Mesothelial cell of epicardium (in vitro differentiated cells): ENCODE measurements at regions not wholly inside any gene's neighbourhood (a gene's known extent, or its start where the extent isn't known, plus 50 kb on each side); places are given as distances from the start of the nearest gene placed in this dataset.

ENCODE experiments used
- DNase-seq, 2 experiments: peaks; one replicate each; pipeline ENCODE4 v3.0.0; 2021; ENCODE audit warnings: low spot score in 2 of 2; ENCODE audit not compliant: unreplicated experiment in 2 of 2
- H3K27ac Mint-ChIP-seq: 2 replicates; pipeline ENCODE4 v1.8.0; 2021; ENCODE audit warnings: mixed read lengths
- H3K27me3 Mint-ChIP-seq: 2 replicates; pipeline ENCODE4 v1.8.0; 2021; ENCODE audit warnings: low read depth, mixed read lengths
- H3K36me3 Mint-ChIP-seq: 2 replicates; pipeline ENCODE4 v1.8.0; 2021; ENCODE audit warnings: mixed read lengths
- H3K4me1 Mint-ChIP-seq: 2 replicates; pipeline ENCODE4 v1.8.0; 2021; ENCODE audit warnings: mixed read lengths
- H3K4me3 Mint-ChIP-seq: 2 replicates; pipeline ENCODE4 v1.8.0; 2021; ENCODE audit warnings: mild to moderate bottlenecking, moderate library complexity, mixed read lengths
- H3K9me3 Mint-ChIP-seq: 2 replicates; pipeline ENCODE4 v1.8.0; 2021; ENCODE audit warnings: mixed read lengths
- TF ChIP-seq, protein P1 (sequence below): fragments of 200-600 bp; sonication (generic); IDR thresholded peaks from one replicate; pipeline ENCODE4 v1.5.0; 2021; ENCODE audit warnings: antibody characterized with exemption; ENCODE audit not compliant: unreplicated experiment

DNA sequence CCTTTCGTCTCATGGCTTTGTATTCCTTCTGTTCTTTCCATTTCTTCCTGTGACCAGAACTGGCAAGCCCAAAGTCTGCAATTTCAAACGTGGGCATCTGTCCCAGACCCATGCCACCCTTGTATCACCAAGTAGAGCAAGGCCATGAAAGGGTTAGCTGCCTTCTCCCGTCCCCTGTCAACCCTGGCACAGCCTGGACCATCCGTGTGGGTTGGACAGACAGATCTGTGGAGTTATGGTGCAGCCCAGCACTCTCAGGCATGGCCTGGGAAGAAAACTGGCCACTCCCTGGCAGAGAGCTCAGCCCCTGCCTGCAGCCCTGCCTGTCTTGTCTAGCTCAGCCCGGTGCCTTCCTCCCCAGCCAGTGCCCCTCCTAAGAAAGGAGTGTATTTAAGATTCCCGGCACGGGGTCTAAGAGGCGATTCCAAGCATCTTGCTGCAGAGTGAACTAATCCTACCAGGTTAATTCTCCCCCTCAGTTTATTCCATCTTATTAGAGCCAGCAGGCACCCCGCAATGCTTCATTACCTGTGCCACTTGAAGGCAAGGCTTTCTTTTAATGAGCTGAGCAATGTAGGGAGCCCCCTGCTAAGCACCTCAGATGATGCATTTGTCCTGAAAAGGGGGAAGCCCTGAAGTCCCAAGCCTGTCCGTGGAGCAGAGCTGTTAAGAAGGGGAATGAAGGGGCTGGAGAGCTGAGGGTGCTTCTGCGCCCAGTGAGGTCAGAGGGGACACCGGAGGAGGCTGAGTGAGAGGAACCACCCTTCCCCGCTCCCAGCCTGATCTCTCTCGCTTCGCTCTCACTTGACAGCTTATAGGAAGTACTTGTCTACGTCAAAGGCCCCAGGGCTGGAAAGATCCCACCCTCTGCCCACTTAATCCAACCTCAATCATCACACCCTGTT is 130.6 kb downstream of the SPATA19 start:
- no peak overlapping the region for H3K4me3 Mint-ChIP-seq
- H3K27ac Mint-ChIP-seq: no peak overlapping the region
- H3K36me3 Mint-ChIP-seq: no peaks in the 10 kb centered on the region
- H3K9me3 Mint-ChIP-seq: no peaks in the 10 kb centered on the region
- peaks cover 36% of the 10 kb centered on the region for H3K27me3 Mint-ChIP-seq
- no peaks in the 10 kb centered on the region for H3K4me1 Mint-ChIP-seq
- TF ChIP-seq, protein P1, sequence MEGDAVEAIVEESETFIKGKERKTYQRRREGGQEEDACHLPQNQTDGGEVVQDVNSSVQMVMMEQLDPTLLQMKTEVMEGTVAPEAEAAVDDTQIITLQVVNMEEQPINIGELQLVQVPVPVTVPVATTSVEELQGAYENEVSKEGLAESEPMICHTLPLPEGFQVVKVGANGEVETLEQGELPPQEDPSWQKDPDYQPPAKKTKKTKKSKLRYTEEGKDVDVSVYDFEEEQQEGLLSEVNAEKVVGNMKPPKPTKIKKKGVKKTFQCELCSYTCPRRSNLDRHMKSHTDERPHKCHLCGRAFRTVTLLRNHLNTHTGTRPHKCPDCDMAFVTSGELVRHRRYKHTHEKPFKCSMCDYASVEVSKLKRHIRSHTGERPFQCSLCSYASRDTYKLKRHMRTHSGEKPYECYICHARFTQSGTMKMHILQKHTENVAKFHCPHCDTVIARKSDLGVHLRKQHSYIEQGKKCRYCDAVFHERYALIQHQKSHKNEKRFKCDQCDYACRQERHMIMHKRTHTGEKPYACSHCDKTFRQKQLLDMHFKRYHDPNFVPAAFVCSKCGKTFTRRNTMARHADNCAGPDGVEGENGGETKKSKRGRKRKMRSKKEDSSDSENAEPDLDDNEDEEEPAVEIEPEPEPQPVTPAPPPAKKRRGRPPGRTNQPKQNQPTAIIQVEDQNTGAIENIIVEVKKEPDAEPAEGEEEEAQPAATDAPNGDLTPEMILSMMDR: no peak
- DNase-seq: no peak

DNA sequence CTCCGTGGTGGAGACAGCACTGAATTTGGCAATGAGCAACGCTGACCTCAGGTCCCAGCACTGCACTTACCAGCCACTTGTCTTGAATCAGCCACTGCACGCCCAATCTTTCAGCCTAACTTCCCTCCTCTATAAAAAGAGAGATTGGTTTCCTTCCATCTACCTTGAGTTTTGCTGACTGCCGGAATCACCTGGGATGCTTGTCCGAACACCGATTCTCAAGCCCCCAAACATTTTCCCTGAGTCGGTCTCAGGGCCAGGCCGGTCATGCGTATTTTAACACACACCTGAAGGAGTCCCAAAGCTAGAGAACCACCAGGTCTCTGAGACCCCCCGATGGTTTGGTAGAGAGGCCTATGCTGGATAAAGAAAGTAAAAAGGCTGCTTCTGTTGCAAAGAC is 131.5 kb downstream of the SPATA19 start:
- no peak for DNase-seq
- Mint-ChIP-seq H3K4me1 (no peaks in the 10 kb centered on the region), H3K9me3 (no peaks in the 10 kb centered on the region), H3K27ac (no peak overlapping the region), H3K36me3 (no peaks in the 10 kb centered on the region), H3K4me3 (no peak overlapping the region), H3K27me3 (peaks cover 36% of the 10 kb centered on the region)
- TF ChIP-seq, protein P1: no peak

DNA sequence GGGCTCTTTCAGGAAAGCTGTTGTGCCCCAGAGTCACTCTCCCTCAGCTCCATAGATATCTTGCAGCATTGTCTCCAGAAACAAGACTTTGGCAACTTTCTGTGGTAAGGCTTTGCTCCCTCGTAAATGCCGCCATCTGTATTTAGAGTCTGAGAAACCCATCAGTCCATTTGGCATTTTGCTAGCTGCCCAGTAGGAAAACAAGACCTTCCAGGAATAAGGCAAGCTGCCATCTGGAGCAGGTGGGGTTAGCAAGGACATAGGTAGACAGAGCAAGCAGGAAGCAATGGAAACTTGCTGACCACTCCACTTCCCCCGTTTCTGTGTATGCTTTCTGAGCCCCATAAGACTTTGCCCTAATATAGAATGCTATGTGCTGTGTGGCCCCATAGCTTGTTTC is 131.9 kb downstream of the SPATA19 start:
- no peaks in the 10 kb centered on the region for H3K36me3 Mint-ChIP-seq
- TF ChIP-seq, protein P1: no peak
- no peaks in the 10 kb centered on the region for H3K4me1 Mint-ChIP-seq
- H3K9me3 Mint-ChIP-seq: no peaks in the 10 kb centered on the region
- H3K27me3 Mint-ChIP-seq: peaks cover 36% of the 10 kb centered on the region
- no peak for DNase-seq
- no peak overlapping the region for H3K4me3 Mint-ChIP-seq
- H3K27ac Mint-ChIP-seq: no peak overlapping the region

DNA sequence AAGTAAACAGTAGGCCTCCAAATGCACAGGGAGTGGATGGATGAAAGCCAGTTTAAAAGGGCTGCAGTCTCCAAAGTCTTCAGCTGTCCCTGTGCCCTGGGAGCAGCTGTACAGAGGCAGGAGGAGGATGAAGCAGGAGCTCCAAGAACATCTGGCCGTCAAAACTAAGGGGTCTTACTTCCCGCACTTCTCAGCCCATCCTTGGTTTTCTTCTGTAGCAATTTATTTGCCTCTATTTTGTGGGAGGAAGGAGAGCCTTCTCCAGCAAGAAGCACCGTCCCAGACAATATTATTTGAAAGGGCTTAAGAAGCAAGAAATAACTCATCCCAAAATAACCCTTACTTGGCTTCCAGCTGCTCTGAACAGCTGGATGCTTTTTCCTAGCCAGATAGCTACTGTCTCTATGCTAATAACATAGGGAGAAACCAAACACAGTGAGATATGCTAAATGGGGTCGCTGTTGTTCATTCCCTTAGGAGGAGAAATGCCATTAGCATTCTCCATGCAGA is 133.2 kb downstream of the SPATA19 start:
- H3K4me3 Mint-ChIP-seq: no peak overlapping the region
- TF ChIP-seq, protein P1: no peak
- DNase-seq: no peak
- H3K27me3 Mint-ChIP-seq: peaks cover 32% of the 10 kb centered on the region
- H3K4me1 Mint-ChIP-seq: no peaks in the 10 kb centered on the region
- H3K27ac Mint-ChIP-seq: no peak overlapping the region
- no peaks in the 10 kb centered on the region for H3K36me3 Mint-ChIP-seq
- H3K9me3 Mint-ChIP-seq: no peaks in the 10 kb centered on the region

DNA sequence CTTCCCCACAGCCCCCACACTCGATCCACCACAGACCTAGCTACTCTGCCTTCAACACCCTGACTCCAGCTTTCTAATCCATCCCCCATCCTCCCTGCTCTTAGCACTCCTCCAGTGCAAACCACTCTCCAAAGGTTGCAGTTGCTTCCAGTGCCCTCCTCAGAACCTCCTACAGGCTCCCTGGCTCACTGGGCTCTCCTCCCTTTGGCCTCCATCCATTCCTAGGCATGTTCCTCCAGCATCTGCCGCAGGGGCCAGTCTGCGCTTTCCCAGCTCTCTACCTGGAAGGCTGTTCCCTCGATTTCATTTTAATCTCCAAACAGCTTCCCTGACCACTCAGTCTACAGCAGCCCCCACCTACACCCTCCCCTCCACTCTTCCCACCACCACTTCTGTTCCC is 133.8 kb downstream of the SPATA19 start:
- TF ChIP-seq, protein P1: no peak
- H3K4me3 Mint-ChIP-seq: no peak overlapping the region
- H3K27ac Mint-ChIP-seq: no peak overlapping the region
- peaks cover 27% of the 10 kb centered on the region for H3K27me3 Mint-ChIP-seq
- H3K9me3 Mint-ChIP-seq: no peaks in the 10 kb centered on the region
- no peak for DNase-seq
- no peaks in the 10 kb centered on the region for H3K4me1 Mint-ChIP-seq
- no peaks in the 10 kb centered on the region for H3K36me3 Mint-ChIP-seq
